Keratinocyte (primary cell): ENCODE measurements at regions not wholly inside any gene's neighbourhood (a gene's known extent, or its start where the extent isn't known, plus 50 kb on each side); places are given as distances from the start of the nearest gene placed in this dataset.

Experiments used
- DNase-seq: peaks from one replicate; pipeline ENCODE4 v3.0.0-alpha.2; 2011; ENCODE audit warnings: low read depth, missing footprints, low spot score
- FAIRE-seq: peaks from 2 replicates; lab custom pipeline; 2011; peaks lifted over from hg19 to GRCh38; lab: Jason Lieb, UNC
- H2AFZ ChIP-seq: 2 replicates; pipeline ENCODE4 v1.6.0; 2012; ENCODE audit warnings: low read length, control low read depth, inconsistent platforms; ENCODE audit not compliant: control insufficient read depth
- H3K27ac ChIP-seq: 2 replicates; pipeline ENCODE4 v1.5.1; 2011; ENCODE audit warnings: low read length; ENCODE audit not compliant: control insufficient read depth, insufficient read depth
- H3K27me3 ChIP-seq: 3 replicates; pipeline ENCODE4 v1.6.0; 2011; ENCODE audit warnings: low read length; ENCODE audit not compliant: control insufficient read depth, insufficient read depth; ENCODE audit errors: extremely low read depth
- H3K36me3 ChIP-seq, 2 experiments: 2 replicates in 1 of 2; 3 replicates in 1 of 2; pipeline ENCODE4 v1.5.1; 2011; ENCODE audit warnings: low read length in 2 of 2, mild to moderate bottlenecking in 1 of 2; ENCODE audit not compliant: control insufficient read depth in 2 of 2, insufficient read depth in 2 of 2; ENCODE audit errors: extremely low read depth in 1 of 2
- H3K4me1 ChIP-seq: 3 replicates; pipeline ENCODE4 v1.5.1; 2011; ENCODE audit warnings: low read length; ENCODE audit not compliant: control insufficient read depth, insufficient read depth; ENCODE audit errors: extremely low read depth
- H3K4me2 ChIP-seq: 3 replicates; pipeline ENCODE4 v1.6.0; 2011; ENCODE audit warnings: low read depth, low read length; ENCODE audit not compliant: control insufficient read depth, insufficient read depth; ENCODE audit errors: extremely low read depth
- H3K4me3 ChIP-seq, 3 experiments: fragments of 200-600 bp in 1 of 3; sonication (generic) in 1 of 3; 2 replicates in 2 of 3; 3 replicates in 1 of 3; pipeline ENCODE4 v1.5.1; 2011 to 2016; ENCODE audit warnings: low read length in 3 of 3, mild to moderate bottlenecking in 3 of 3, control low read depth in 2 of 3, inconsistent platforms in 1 of 3, low read depth in 1 of 3, mixed read lengths in 1 of 3, mixed run types in 1 of 3, moderate library complexity in 1 of 3; ENCODE audit not compliant: control insufficient read depth in 2 of 3, insufficient read depth in 2 of 3; ENCODE audit errors: extremely low read depth in 1 of 3
- H3K79me2 ChIP-seq: 2 replicates; pipeline ENCODE4 v1.6.0; 2012; ENCODE audit warnings: low read length; ENCODE audit not compliant: control insufficient read depth, insufficient read depth
- H3K9ac ChIP-seq: 3 replicates; pipeline ENCODE4 v1.6.0; 2011; ENCODE audit warnings: low read length; ENCODE audit not compliant: control insufficient read depth, insufficient read depth; ENCODE audit errors: extremely low read depth
- H3K9me1 ChIP-seq: 3 replicates; pipeline ENCODE4 v1.6.0; 2011; ENCODE audit warnings: low read length; ENCODE audit not compliant: control insufficient read depth, insufficient read depth; ENCODE audit errors: extremely low read depth
- H3K9me3 ChIP-seq: 2 replicates; pipeline ENCODE4 v1.5.1; 2012; ENCODE audit warnings: low read depth, low read length; ENCODE audit not compliant: control insufficient read depth
- H4K20me1 ChIP-seq: 3 replicates; pipeline ENCODE4 v1.6.0; 2011; ENCODE audit warnings: low read length; ENCODE audit not compliant: control insufficient read depth, insufficient read depth; ENCODE audit errors: extremely low read depth
- CTCF ChIP-seq, 3 experiments: IDR thresholded peaks in 1 of 3; conservative IDR thresholded peaks in 1 of 3; optimal IDR thresholded peaks in 1 of 3; 2 replicates in 2 of 3; 3 replicates in 1 of 3; pipeline versions ENCODE3 to v1.5.1; 2011; ENCODE audit warnings: low read length in 3 of 3, mild to moderate bottlenecking in 3 of 3, moderate library complexity in 2 of 3, control low read depth in 1 of 3, inconsistent platforms in 1 of 3; ENCODE audit not compliant: insufficient read depth in 2 of 3; ENCODE audit errors: extremely low read depth in 1 of 3
- EZH2 ChIP-seq: IDR thresholded peaks from one replicate; pipeline ENCODE4 v1.6.1; 2012; ENCODE audit warnings: inconsistent platforms, mild to moderate bottlenecking, low read length, moderate library complexity
- dilution Hi-C: fragments of 300-500 bp; cut with MboI; formaldehyde crosslinking; loops from one replicate; pipeline ENCODE4 v1.7.0; 2020; ENCODE audit warnings: low sequenced_read_pairs; ENCODE audit not compliant: extremely low pct_ligation_motif_present

GRCh38 chr5:28850320-28850921 lies 1812.0 kb upstream of the CDH9 start:
- Histone ChIP-seq H4K20me1 (no peaks in the 10 kb centered on the region), H3K9me1 (no peaks in the 10 kb centered on the region), H3K4me1 (no peaks in the 10 kb centered on the region), H3K79me2 (no peaks in the 10 kb centered on the region), H3K9me3 (no peaks in the 10 kb centered on the region), H3K9ac (no peak overlapping the region), H3K4me3 (no peak overlapping the region), H3K27ac (no peak overlapping the region), H2AFZ (no peak overlapping the region), H3K27me3 (no peaks in the 10 kb centered on the region), H3K36me3 (no peaks in the 10 kb centered on the region), H3K4me2 (no peak overlapping the region)
- DNase-seq (no peak), FAIRE-seq (no peak)
- dilution Hi-C loops = no loop called here
- TF ChIP-seq EZH2 (no peak), CTCF (optimal IDR thresholded peaks at IDR 0.05 in 1 of 3, IDR thresholded peaks at IDR 0.05 in 1 of 3, conservative IDR thresholded peaks at IDR 0.05 in 1 of 3; ENCODE audit: extremely low read depth in 1 of 3, insufficient read depth in 2 of 3, low read length in 3 of 3) (no peak)

- TF ChIP-seq CTCF (optimal IDR thresholded peaks at IDR 0.05 in 1 of 3, IDR thresholded peaks at IDR 0.05 in 1 of 3, conservative IDR thresholded peaks at IDR 0.05 in 1 of 3; ENCODE audit: extremely low read depth in 1 of 3, insufficient read depth in 2 of 3, low read length in 3 of 3) (no peak), EZH2 (no peak)
- Histone ChIP-seq H3K36me3 (no peaks in the 10 kb centered on the region), H3K4me3 (no peak overlapping the region), H3K27ac (no peak overlapping the region), H4K20me1 (no peaks in the 10 kb centered on the region), H3K27me3 (no peaks in the 10 kb centered on the region), H3K9ac (no peak overlapping the region), H3K9me1 (no peaks in the 10 kb centered on the region), H3K79me2 (no peaks in the 10 kb centered on the region), H3K4me2 (no peak overlapping the region), H2AFZ (no peak overlapping the region), H3K9me3 (no peaks in the 10 kb centered on the region), H3K4me1 (no peaks in the 10 kb centered on the region)
- dilution Hi-C loops = no loop called here
- FAIRE-seq (no peak), DNase-seq (no peak)
Observed at GRCh38 chr5:28831042-28831441, 1792.7 kb upstream of the CDH9 start.
